Adrenal gland (tissue), 5 donors: ENCODE measurements at regions not wholly inside any gene's neighbourhood (a gene's known extent, or its start where the extent isn't known, plus 50 kb on each side); places are given as distances from the start of the nearest gene placed in this dataset.

Experiments
- CTCF ChIP-seq, 6 experiments: fragments of 450-650 bp in 4 of 6; fragments of 200-600 bp in 2 of 6; sonication (generic) in 1 of 6; IDR thresholded peaks; 1 replicate in 5 of 6; 2 replicates in 1 of 6; pipeline versions ENCODE4 v1.5.1 to v1.8.0; 2016 to 2021; ENCODE audit warnings: antibody characterized with exemption in 6 of 6, mild to moderate bottlenecking in 2 of 6, moderate library complexity in 1 of 6
- POLR2A ChIP-seq, 2 donors: fragments of 450-650 bp; IDR thresholded peaks; one replicate each; pipeline ENCODE4 v1.6.1; 2017; ENCODE audit warnings: antibody characterized with exemption in 2 of 2, mild to moderate bottlenecking in 2 of 2, moderate library complexity in 1 of 2
- donor health status: DM: no; HTN: no; CAD: no.

DNA sequence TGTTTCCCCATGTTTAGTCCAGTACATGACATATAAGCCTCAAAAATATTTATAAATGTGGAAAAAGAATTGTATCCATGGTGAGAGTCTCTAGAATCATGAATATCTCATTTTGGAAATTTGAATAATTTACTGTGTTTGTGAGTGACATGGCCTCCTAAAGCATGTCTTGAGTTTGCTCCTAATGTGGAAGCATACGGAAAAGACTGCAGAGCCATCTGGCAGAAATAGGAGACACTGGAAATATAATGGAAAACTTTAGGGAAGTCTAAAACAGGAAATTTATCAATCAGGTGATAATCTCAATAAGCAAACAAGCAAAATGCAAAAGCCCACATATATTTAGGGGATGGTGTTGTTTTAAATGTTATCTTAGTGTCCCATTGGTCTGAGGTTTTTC is 465.0 kb downstream of the TDRD3 start:
- no peak for TF ChIP-seq CTCF (IDR thresholded peaks at IDR 0.05)
- TF ChIP-seq POLR2A (IDR thresholded peaks at IDR 0.05) = no peak
